ENCODE measurements at regions not wholly inside any gene's neighbourhood (a gene's known extent, or its start where the extent isn't known, plus 50 kb on each side); places are given as distances from the start of the nearest gene placed in this dataset.
A peak's percentile ranks its signal among the peaks of the same experiment; 100 is the strongest.

GRCh38 chr15:97703400-97703799 lies 257.1 kb upstream of the ARRDC4 start:
- no peak for DNase-seq (ENCODE audit: low spot score)

- DNase-seq (ENCODE audit: low spot score) = no peak
Measured at GRCh38 chr15:97706059-97706458, 254.4 kb upstream of the ARRDC4 start.

- no peak for DNase-seq (ENCODE audit: low spot score)
Measured at GRCh38 chr15:97708252-97708651, 252.3 kb upstream of the ARRDC4 start.

GRCh38 chr15:97712530-97712929 lies 248.0 kb upstream of the ARRDC4 start:
- no peak for DNase-seq (ENCODE audit: low spot score)

GRCh38 chr15:97717806-97718205 lies 242.7 kb upstream of the ARRDC4 start:
- DNase-seq (ENCODE audit: low spot score) = no peak

- DNase-seq (ENCODE audit: low spot score) = no peak
Measured at GRCh38 chr15:97718509-97718908, 242.0 kb upstream of the ARRDC4 start.

GRCh38 chr15:97728791-97729190 lies 231.7 kb upstream of the ARRDC4 start:
- DNase-seq (ENCODE audit: low spot score) = no peak

GRCh38 chr15:97729270-97729669 lies 231.2 kb upstream of the ARRDC4 start:
- no peak for DNase-seq (ENCODE audit: low spot score)

- DNase-seq (ENCODE audit: low spot score) = no peak
Measured at GRCh38 chr15:97730315-97730714, 230.2 kb upstream of the ARRDC4 start.

GRCh38 chr15:97731859-97732258 lies 228.6 kb upstream of the ARRDC4 start:
- DNase-seq (ENCODE audit: low spot score) = no peak

GRCh38 chr15:97733373-97733772 lies 227.1 kb upstream of the ARRDC4 start:
- DNase-seq (ENCODE audit: low spot score) = no peak

- DNase-seq (ENCODE audit: low spot score) = no peak
Measured at GRCh38 chr15:97736748-97737147, 223.8 kb upstream of the ARRDC4 start.

GRCh38 chr15:97745481-97746071 lies 214.9 kb upstream of the ARRDC4 start:
- DNase-seq (ENCODE audit: low spot score) = peak; percentile 21

- no peak for DNase-seq (ENCODE audit: low spot score)
Measured at GRCh38 chr15:97747342-97747741, 213.2 kb upstream of the ARRDC4 start.

GRCh38 chr15:97748576-97748975 lies 211.9 kb upstream of the ARRDC4 start:
- DNase-seq (ENCODE audit: low spot score) = no peak

GRCh38 chr15:97750060-97750459 lies 210.4 kb upstream of the ARRDC4 start:
- DNase-seq (ENCODE audit: low spot score) = no peak

GRCh38 chr15:97755726-97756125 lies 204.8 kb upstream of the ARRDC4 start:
- DNase-seq (ENCODE audit: low spot score) = no peak

- no peak for DNase-seq (ENCODE audit: low spot score)
Measured at GRCh38 chr15:97759363-97759762, 201.1 kb upstream of the ARRDC4 start.

GRCh38 chr15:97761110-97761509 lies 199.4 kb upstream of the ARRDC4 start:
- no peak for DNase-seq (ENCODE audit: low spot score)

GRCh38 chr15:97783240-97783639 lies 177.3 kb upstream of the ARRDC4 start:
- DNase-seq (ENCODE audit: low spot score) = no peak

- no peak for DNase-seq (ENCODE audit: low spot score)
Measured at GRCh38 chr15:97786741-97787140, 173.8 kb upstream of the ARRDC4 start.

GRCh38 chr15:97790180-97790579 lies 170.3 kb upstream of the ARRDC4 start:
- no peak for DNase-seq (ENCODE audit: low spot score)

GRCh38 chr15:97791824-97792792 lies 168.4 kb upstream of the ARRDC4 start:
- no peak for DNase-seq (ENCODE audit: low spot score)
